Activated CD8-positive, alpha-beta memory T cell treated with anti-CD3 and anti-CD28 coated beads for 24 hours (primary cell): ENCODE measurements at regions not wholly inside any gene's neighbourhood (a gene's known extent, or its start where the extent isn't known, plus 50 kb on each side); places are given as distances from the start of the nearest gene placed in this dataset.

ENCODE experiments used
- DNase-seq: peaks from one replicate; pipeline ENCODE4 v3.0.0-alpha.2; 2020

DNA sequence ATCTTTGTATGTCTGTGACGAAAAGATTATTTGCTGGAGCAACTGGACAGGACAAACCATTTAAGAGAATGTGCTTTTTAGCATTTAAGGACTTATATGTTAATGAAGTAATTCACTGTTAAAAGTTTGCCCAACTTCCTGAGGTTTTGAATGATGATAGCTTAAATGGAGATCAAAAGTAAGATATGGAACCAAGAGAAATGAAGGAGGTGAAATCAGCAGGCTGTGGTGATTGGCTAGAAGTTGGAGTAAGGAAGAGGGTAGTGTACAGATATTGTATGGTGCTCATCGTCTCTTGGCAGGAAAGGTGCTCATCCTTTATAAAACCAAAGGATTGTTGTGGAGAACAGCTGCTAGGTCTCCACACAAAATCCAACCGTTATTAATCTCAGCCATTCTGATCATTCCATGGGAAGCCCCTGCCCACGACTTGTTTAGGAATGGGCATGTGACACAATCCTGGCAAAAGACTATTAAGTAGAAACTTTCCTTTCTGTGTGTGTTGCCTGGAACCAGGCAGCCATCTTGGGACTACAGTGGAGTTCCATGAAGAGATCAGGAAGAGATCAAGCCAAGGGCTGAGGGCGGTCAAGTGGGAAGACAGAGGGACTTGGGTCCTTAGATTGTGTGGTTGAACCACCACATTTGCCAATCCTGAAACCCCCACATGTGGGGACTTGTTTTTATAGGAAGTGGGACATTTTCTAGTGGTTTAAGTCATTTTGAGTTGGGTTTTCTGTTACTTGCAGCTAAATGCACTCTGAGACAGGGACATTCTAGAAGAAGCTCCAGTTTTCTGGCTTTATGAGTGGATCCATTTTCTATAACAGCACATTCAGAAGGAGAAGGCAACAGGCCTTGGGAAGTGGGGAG lies 56.8 kb upstream of the CHST11 start:
- DNase-seq: peak; percentile 33

DNA sequence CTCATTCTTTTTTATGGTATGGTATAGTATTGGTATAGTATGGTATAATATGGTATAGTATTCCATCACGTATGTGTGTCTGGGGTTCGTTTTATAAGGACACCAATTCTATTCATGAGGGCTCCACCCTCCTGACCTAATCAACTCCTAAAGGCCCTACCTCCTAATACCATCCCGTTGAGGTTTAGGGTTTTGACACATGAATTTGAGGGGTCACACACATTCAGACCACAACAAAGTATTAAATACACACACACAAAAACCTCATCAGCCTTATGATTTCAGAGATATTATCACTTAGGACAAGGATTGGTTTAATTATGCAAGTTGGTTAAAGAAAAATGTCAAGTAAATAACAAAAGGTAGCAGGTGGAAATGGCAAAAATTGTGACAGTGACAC lies 54.1 kb upstream of the CHST11 start:
- peak; percentile 7 for DNase-seq

DNA sequence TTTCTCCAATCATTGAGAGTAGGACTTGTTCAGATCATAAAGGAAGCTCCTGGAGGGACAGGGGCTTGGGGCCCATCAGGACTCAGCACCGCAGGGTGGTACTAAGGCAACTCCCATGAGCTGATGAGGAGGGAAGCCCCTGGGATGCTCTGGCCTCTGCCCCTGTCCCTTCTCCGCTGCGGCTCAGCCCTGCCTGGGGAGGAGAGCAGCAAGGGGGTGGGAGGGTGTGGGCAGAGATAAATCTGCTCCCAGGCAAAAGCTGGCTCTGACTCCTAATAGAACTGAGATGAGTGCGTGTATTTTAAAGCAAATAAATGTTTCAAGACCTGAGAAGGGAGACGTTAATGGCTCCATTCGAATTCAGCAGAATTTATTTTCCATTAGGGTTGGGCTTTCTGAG lies 52.0 kb upstream of the CHST11 start:
- no peak for DNase-seq

DNA sequence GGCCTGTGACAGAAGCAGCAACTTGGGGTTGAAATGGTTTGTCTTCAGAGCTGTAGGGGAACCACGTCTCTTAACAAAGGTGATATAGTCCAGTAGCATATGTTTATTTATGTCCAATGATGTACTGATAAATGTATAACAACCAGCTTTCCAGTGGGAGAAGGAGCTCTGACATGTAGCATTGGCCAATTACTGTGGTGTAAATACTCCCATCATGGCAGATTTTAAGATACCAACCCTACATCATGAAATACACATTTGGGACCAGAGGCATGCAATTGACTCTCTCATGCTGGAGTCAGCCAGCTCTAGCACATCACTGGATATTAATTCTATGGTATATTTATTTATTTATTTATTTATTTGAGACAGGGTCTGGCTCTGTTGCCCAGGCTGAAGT lies 50.6 kb upstream of the CHST11 start:
- no peak for DNase-seq
